Superior temporal gyrus (tissue), 1 donor: ENCODE measurements at regions not wholly inside any gene's neighbourhood (a gene's known extent, or its start where the extent isn't known, plus 50 kb on each side); places are given as distances from the start of the nearest gene placed in this dataset.
A peak's percentile ranks its signal among the peaks of the same experiment; 100 is the strongest.

Source experiments
- DNase-seq: peaks from one replicate; pipeline ENCODE4 v3.0.0-alpha.2; 2016; ENCODE audit errors: extremely low spot score

GRCh38 chr20:60064554-60065196, 106.5 kb downstream of the CDH26 start:
- DNase-seq, result no peak

GRCh38 chr20:60065741-60066437, 107.7 kb downstream of the CDH26 start:
- no peak for DNase-seq

GRCh38 chr20:60066438-60066823, 108.2 kb downstream of the CDH26 start:
- no peak for DNase-seq

GRCh38 chr20:60068509-60068908, 110.3 kb downstream of the CDH26 start:
- DNase-seq, result no peak

GRCh38 chr20:60069656-60070055, 111.4 kb downstream of the CDH26 start:
- no peak for DNase-seq

GRCh38 chr20:60070791-60071190, 112.6 kb downstream of the CDH26 start:
- DNase-seq, result no peak

GRCh38 chr20:60071965-60072364, 113.7 kb downstream of the CDH26 start:
- DNase-seq, result no peak

GRCh38 chr20:60073086-60073485, 114.9 kb downstream of the CDH26 start:
- DNase-seq, result no peak

- no peak for DNase-seq
Observed at GRCh38 chr20:60073504-60073903, 115.3 kb downstream of the CDH26 start.

GRCh38 chr20:60074276-60074675, 116.1 kb downstream of the CDH26 start:
- DNase-seq, result no peak

- no peak for DNase-seq
Observed at GRCh38 chr20:60078351-60079250, 120.4 kb downstream of the CDH26 start.

GRCh38 chr20:60080401-60080800, 122.2 kb downstream of the CDH26 start:
- DNase-seq, result no peak

- DNase-seq, result peak; percentile 49
Observed at GRCh38 chr20:60085551-60086132, 127.4 kb downstream of the CDH26 start.

GRCh38 chr20:60086821-60087562, 128.8 kb downstream of the CDH26 start:
- DNase-seq, result no peak

- DNase-seq, result no peak
Observed at GRCh38 chr20:60087563-60088105, 129.4 kb downstream of the CDH26 start.

GRCh38 chr20:60088236-60088635, 130.0 kb downstream of the CDH26 start:
- no peak for DNase-seq

- DNase-seq, result no peak
Observed at GRCh38 chr20:60090631-60091030, 132.4 kb downstream of the CDH26 start.

GRCh38 chr20:60091305-60091704, 133.1 kb downstream of the CDH26 start:
- DNase-seq, result no peak

- no peak for DNase-seq
Observed at GRCh38 chr20:60091861-60092260, 133.6 kb downstream of the CDH26 start.

- DNase-seq, result no peak
Observed at GRCh38 chr20:60092729-60093128, 134.5 kb downstream of the CDH26 start.

GRCh38 chr20:60095456-60095855, 137.2 kb downstream of the CDH26 start:
- no peak for DNase-seq
